Stimulated activated CD8-positive, alpha-beta memory T cell treated with anti-CD3 and anti-CD28 coated beads, Interleukin-15, amount 100 ng/mL, for 48 hours (primary cell): ENCODE measurements at regions not wholly inside any gene's neighbourhood (a gene's known extent, or its start where the extent isn't known, plus 50 kb on each side); places are given as distances from the start of the nearest gene placed in this dataset.
"Not testable (repeated sequence)": the region's sequence is repeated elsewhere in the genome, so short reads cannot be mapped to it uniquely, and the experiment has no call there.

ENCODE experiments used
- DNase-seq, 2 donors: peaks; one replicate each; pipeline ENCODE4 v3.0.0-alpha.2; 2020; ENCODE audit warnings: low read depth in 2 of 2

- DNase-seq: no peak
These were observed 207.9 kb upstream of the PITRM1 start for GRCh38 chr10:3380406-3381050.

GRCh38 chr10:3376631-3377030 is 204.0 kb upstream of the PITRM1 start:
- DNase-seq: no peak

- no peak for DNase-seq
These were observed 202.9 kb upstream of the PITRM1 start for GRCh38 chr10:3375505-3375904.

- DNase-seq: no peak
These were observed 202.3 kb upstream of the PITRM1 start for GRCh38 chr10:3374914-3375313.

GRCh38 chr10:3373374-3374027 is 200.9 kb upstream of the PITRM1 start:
- not testable (repeated sequence) for DNase-seq

GRCh38 chr10:3372281-3372680 is 199.7 kb upstream of the PITRM1 start:
- no peak for DNase-seq

- not testable (repeated sequence) for DNase-seq
These were observed 199.0 kb upstream of the PITRM1 start for GRCh38 chr10:3371624-3372023.

- no peak for DNase-seq
These were observed 194.3 kb upstream of the PITRM1 start for GRCh38 chr10:3366735-3367405.

- DNase-seq: no peak
These were observed 193.5 kb upstream of the PITRM1 start for GRCh38 chr10:3366043-3366442.

GRCh38 chr10:3365630-3366029 is 193.0 kb upstream of the PITRM1 start:
- DNase-seq: no peak

GRCh38 chr10:3364768-3365480 is 192.3 kb upstream of the PITRM1 start:
- no peak for DNase-seq

- DNase-seq: no peak
These were observed 190.9 kb upstream of the PITRM1 start for GRCh38 chr10:3363311-3364045.

GRCh38 chr10:3362394-3362793 is 189.8 kb upstream of the PITRM1 start:
- DNase-seq: no peak

GRCh38 chr10:3361640-3362039 is 189.1 kb upstream of the PITRM1 start:
- no peak for DNase-seq

GRCh38 chr10:3357737-3358136 is 185.2 kb upstream of the PITRM1 start:
- no peak for DNase-seq

- no peak for DNase-seq
These were observed 183.0 kb upstream of the PITRM1 start for GRCh38 chr10:3355536-3355935.

GRCh38 chr10:3354174-3354900 is 181.8 kb upstream of the PITRM1 start:
- no peak for DNase-seq

- no peak for DNase-seq
These were observed 180.7 kb upstream of the PITRM1 start for GRCh38 chr10:3353235-3353634.

GRCh38 chr10:3350617-3351258 is 178.2 kb upstream of the PITRM1 start:
- DNase-seq: no peak

GRCh38 chr10:3350205-3350604 is 177.6 kb upstream of the PITRM1 start:
- DNase-seq: no peak

GRCh38 chr10:3348564-3348963 is 176.0 kb upstream of the PITRM1 start:
- no peak for DNase-seq
